B cell (primary cell): ENCODE measurements at regions not wholly inside any gene's neighbourhood (a gene's known extent, or its start where the extent isn't known, plus 50 kb on each side); places are given as distances from the start of the nearest gene placed in this dataset.

Experiments
- ATAC-seq: fragments of 200-7000 bp; cut with Tn5 transposase; one replicate; pipeline ENCODE4 v1.10.0; 2021; ENCODE audit warnings: low read depth, mild to moderate bottlenecking, moderate number of reproducible peaks, moderate library complexity
- CTCF ChIA-PET: fragments of 350-600 bp; sonication (Branson Sonifier 250); formaldehyde crosslinking; loops from one replicate; lab custom pipeline; 2021; ENCODE audit warnings: antibody characterized with exemption, inconsistent platforms; lab: Charles Lee
- POLR2A ChIA-PET: fragments of 350-600 bp; sonication (Branson Sonifier 250); formaldehyde crosslinking; loops from one replicate; lab custom pipeline; 2021; ENCODE audit warnings: antibody characterized with exemption; lab: Charles Lee
- DNase-seq: peaks from one replicate; pipeline ENCODE4 v3.0.0; 2013
- H2AFZ ChIP-seq: 2 replicates; pipeline ENCODE4 v1.6.1; 2012; ENCODE audit warnings: mild to moderate bottlenecking, low read depth, low read length; ENCODE audit not compliant: insufficient read depth, poor library complexity, severe bottlenecking
- H3K27ac ChIP-seq, 2 donors: 1 replicate in 1 of 2; 2 replicates in 1 of 2; pipeline ENCODE4 v1.5.1; 2012 to 2013; ENCODE audit warnings: low read length in 2 of 2, mild to moderate bottlenecking in 2 of 2, moderate library complexity in 1 of 2
- H3K27me3 ChIP-seq, 4 experiments: fragments of 200-600 bp in 1 of 4; sonication (generic) in 1 of 4; replicated peaks in 1 of 4; 1 replicate in 2 of 4; 2 replicates in 2 of 4; pipeline versions ENCODE4 v1.6.1 to v1.7.0; 2013 to 2016; ENCODE audit warnings: low read length in 3 of 4, mild to moderate bottlenecking in 2 of 4, mixed read lengths in 1 of 4, moderate library complexity in 1 of 4; ENCODE audit not compliant: insufficient read depth in 4 of 4, control insufficient read depth in 3 of 4; ENCODE audit errors: control extremely low read depth in 1 of 4
- H3K36me3 ChIP-seq, 2 experiments: replicated peaks in 1 of 2; 1 replicate in 1 of 2; 2 replicates in 1 of 2; pipeline versions ENCODE4 v1.6.1 to v1.7.1; 2013; ENCODE audit warnings: low read length in 1 of 2; ENCODE audit not compliant: insufficient read depth in 2 of 2, control insufficient read depth in 1 of 2; ENCODE audit errors: control extremely low read depth in 1 of 2, extremely low read depth in 1 of 2
- H3K4me1 ChIP-seq, 2 donors: fragments of 200-600 bp in 1 of 2; sonication (generic) in 1 of 2; 1 replicate in 1 of 2; 2 replicates in 1 of 2; pipeline versions ENCODE4 v1.5.1 to v1.6.1; 2013 to 2017; ENCODE audit warnings: low read length in 2 of 2; ENCODE audit not compliant: control insufficient read depth in 2 of 2, insufficient read depth in 2 of 2
- H3K4me2 ChIP-seq: replicated peaks from 2 replicates; pipeline ENCODE3; 2012; ENCODE audit warnings: mild to moderate bottlenecking, low read depth, low read length; ENCODE audit not compliant: poor library complexity, severe bottlenecking
- H3K4me3 ChIP-seq, 5 experiments: fragments of 200-600 bp in 1 of 5; sonication (generic) in 1 of 5; 1 replicate in 3 of 5; 2 replicates in 2 of 5; pipeline versions ENCODE4 v1.5.1 to v1.7.0; 2011 to 2016; ENCODE audit warnings: low read length in 4 of 5, mild to moderate bottlenecking in 4 of 5, low read depth in 2 of 5, control low read depth in 1 of 5, moderate library complexity in 1 of 5; ENCODE audit not compliant: insufficient read depth in 1 of 5; ENCODE audit errors: control extremely low read depth in 1 of 5, extremely low read depth in 1 of 5
- H3K79me2 ChIP-seq: fragments of 200-600 bp; sonication (generic); one replicate; pipeline ENCODE4 v1.6.0; 2016; ENCODE audit warnings: low read length; ENCODE audit not compliant: control insufficient read depth, insufficient read depth
- H3K9ac ChIP-seq: fragments of 200-600 bp; sonication (generic); 2 replicates; pipeline ENCODE4 v1.6.1; 2017; ENCODE audit warnings: mild to moderate bottlenecking, low read length, moderate library complexity
- H3K9me3 ChIP-seq, 3 donors: one replicate each; pipeline versions ENCODE4 v1.6.1 to v1.7.1; 2013; ENCODE audit warnings: low read length in 2 of 3; ENCODE audit not compliant: control insufficient read depth in 2 of 3, insufficient read depth in 1 of 3; ENCODE audit errors: control extremely low read depth in 1 of 3
- H4K20me1 ChIP-seq: 2 replicates; pipeline ENCODE4 v1.6.0; 2012; ENCODE audit warnings: mild to moderate bottlenecking, low read length; ENCODE audit not compliant: insufficient read depth, control insufficient read depth, poor library complexity, severe bottlenecking
- H3K27ac Mint-ChIP-seq: one replicate; pipeline ENCODE4 v1.8.0; 2021; ENCODE audit warnings: mixed read lengths
- H3K27me3 Mint-ChIP-seq: one replicate; pipeline ENCODE4 v1.8.0; 2021; ENCODE audit warnings: mixed read lengths
- H3K4me1 Mint-ChIP-seq: one replicate; pipeline ENCODE4 v1.8.0; 2021; ENCODE audit warnings: mixed read lengths
- H3K4me3 Mint-ChIP-seq: one replicate; pipeline ENCODE4 v1.8.0; 2021; ENCODE audit warnings: mixed read lengths
- H3K9me3 Mint-ChIP-seq: one replicate; pipeline ENCODE4 v1.8.0; 2022; ENCODE audit warnings: mixed read lengths; ENCODE audit not compliant: insufficient read depth
- EZH2 ChIP-seq: IDR thresholded peaks from 2 replicates; pipeline ENCODE4 v1.6.1; 2012; ENCODE audit warnings: borderline replicate concordance, low read depth, mild to moderate bottlenecking, moderate library complexity, low read length; ENCODE audit not compliant: insufficient read depth, poor library complexity, severe bottlenecking
- WGBS: methylation state at CpG from one replicate; pipeline ENCODE4 v1.1.5; 2013; ENCODE audit warnings: missing lambda C conversion rate; ENCODE audit not compliant: insufficient coverage; 5-methylcytosine and 5-hydroxymethylcytosine counted together
- intact Hi-C: fragments of 100-400 bp; cut with micrococcal nuclease; formaldehyde crosslinking; loops from one replicate; pipeline ENCODE4 v1.10.0; 2022
- TF ChIP-seq, protein P1 (sequence below): fragments of 200-600 bp; IDR thresholded peaks from one replicate; pipeline ENCODE4 v1.8.0; 2022; ENCODE audit warnings: antibody characterized with exemption, mild to moderate bottlenecking

GRCh38 chr3:31370681-31371080, 162.0 kb upstream of the STT3B start:
- H2AFZ ChIP-seq = no peak overlapping the region
- intact Hi-C loops = no loop called here
- Mint-ChIP-seq H3K27ac (no peak overlapping the region), H3K4me1 (no peaks in the 10 kb centered on the region), H3K4me3 (no peak overlapping the region), H3K9me3 (no peaks in the 10 kb centered on the region), H3K27me3 (no peaks in the 10 kb centered on the region)
- POLR2A ChIA-PET = no interaction called here
- H3K9ac ChIP-seq = no peak overlapping the region
- CTCF ChIA-PET = no interaction called here
- H3K27ac ChIP-seq = no peak overlapping the region
- TF ChIP-seq EZH2 = no peak
- TF ChIP-seq, protein P1, sequence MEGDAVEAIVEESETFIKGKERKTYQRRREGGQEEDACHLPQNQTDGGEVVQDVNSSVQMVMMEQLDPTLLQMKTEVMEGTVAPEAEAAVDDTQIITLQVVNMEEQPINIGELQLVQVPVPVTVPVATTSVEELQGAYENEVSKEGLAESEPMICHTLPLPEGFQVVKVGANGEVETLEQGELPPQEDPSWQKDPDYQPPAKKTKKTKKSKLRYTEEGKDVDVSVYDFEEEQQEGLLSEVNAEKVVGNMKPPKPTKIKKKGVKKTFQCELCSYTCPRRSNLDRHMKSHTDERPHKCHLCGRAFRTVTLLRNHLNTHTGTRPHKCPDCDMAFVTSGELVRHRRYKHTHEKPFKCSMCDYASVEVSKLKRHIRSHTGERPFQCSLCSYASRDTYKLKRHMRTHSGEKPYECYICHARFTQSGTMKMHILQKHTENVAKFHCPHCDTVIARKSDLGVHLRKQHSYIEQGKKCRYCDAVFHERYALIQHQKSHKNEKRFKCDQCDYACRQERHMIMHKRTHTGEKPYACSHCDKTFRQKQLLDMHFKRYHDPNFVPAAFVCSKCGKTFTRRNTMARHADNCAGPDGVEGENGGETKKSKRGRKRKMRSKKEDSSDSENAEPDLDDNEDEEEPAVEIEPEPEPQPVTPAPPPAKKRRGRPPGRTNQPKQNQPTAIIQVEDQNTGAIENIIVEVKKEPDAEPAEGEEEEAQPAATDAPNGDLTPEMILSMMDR = no peak
- no peak overlapping the region for H3K4me2 ChIP-seq
- DNase-seq = no peak
- H3K4me1 ChIP-seq = no peaks in the 10 kb centered on the region
- WGBS = 92% methylated on average over 2 of the region's 2 CpGs
- no peaks in the 10 kb centered on the region for H3K27me3 ChIP-seq
- H3K4me3 ChIP-seq = no peak overlapping the region
- ATAC-seq = no peak
- H3K9me3 ChIP-seq = no peaks in the 10 kb centered on the region
- H4K20me1 ChIP-seq = no peaks in the 10 kb centered on the region
- H3K79me2 ChIP-seq = no peaks in the 10 kb centered on the region
- no peaks in the 10 kb centered on the region for H3K36me3 ChIP-seq

GRCh38 chr3:31371484-31372177, 161.1 kb upstream of the STT3B start:
- no peaks in the 10 kb centered on the region for H3K9me3 ChIP-seq
- H3K79me2 ChIP-seq = no peaks in the 10 kb centered on the region
- H3K36me3 ChIP-seq = no peaks in the 10 kb centered on the region
- ATAC-seq = no peak
- H2AFZ ChIP-seq = no peak overlapping the region
- Mint-ChIP-seq H3K4me3 (no peak overlapping the region), H3K9me3 (no peaks in the 10 kb centered on the region), H3K27me3 (no peaks in the 10 kb centered on the region), H3K27ac (no peak overlapping the region), H3K4me1 (no peaks in the 10 kb centered on the region)
- H4K20me1 ChIP-seq = no peaks in the 10 kb centered on the region
- H3K4me3 ChIP-seq = no peak overlapping the region
- TF ChIP-seq EZH2 = no peak
- TF ChIP-seq, protein P1 = no peak
- ChIA-PET CTCF (no interaction called here), POLR2A (no interaction called here)
- H3K27me3 ChIP-seq = no peaks in the 10 kb centered on the region
- no peaks in the 10 kb centered on the region for H3K4me1 ChIP-seq
- H3K27ac ChIP-seq = no peak overlapping the region
- no peak overlapping the region for H3K4me2 ChIP-seq
- intact Hi-C loops = no loop called here
- no peak for DNase-seq
- WGBS = 100% methylated on average over 3 of the region's 4 CpGs
- H3K9ac ChIP-seq = no peak overlapping the region
